ENCODE measurements at regions not wholly inside any gene's neighbourhood (a gene's known extent, or its start where the extent isn't known, plus 50 kb on each side); places are given as distances from the start of the nearest gene placed in this dataset.
A peak's percentile ranks its signal among the peaks of the same experiment; 100 is the strongest.

DNA sequence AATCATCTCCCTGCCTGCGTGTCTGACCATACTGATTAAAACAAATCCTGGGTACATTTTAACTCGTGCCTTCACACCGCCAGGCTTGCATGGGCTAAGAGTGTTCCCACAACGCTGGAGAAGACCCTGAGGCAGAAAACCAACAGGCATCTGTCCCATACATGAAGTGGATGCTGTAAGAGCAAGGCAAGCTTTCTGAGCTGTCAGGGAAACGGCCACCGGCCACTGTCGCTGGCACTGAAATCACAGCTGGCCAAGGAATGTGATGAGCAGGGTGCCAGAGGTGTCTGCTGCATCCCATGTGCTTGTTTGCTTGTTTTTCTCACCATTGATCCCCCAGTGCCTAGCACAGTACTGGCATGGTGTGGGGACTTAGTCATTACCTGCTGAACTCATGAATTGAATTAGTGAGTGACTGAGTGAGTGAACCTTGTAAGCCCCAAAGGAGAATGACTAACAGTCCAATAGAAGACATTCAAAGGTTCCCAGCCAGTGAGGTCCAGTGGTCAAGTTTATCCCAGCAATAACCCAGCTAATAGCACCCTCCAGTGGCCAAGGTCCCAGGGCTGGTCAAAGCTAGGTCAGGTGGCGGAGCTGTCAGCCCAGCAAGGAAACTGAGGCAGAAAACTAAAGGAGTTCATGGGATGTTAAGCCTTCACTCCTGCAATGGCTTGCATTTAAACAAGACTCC, 92.7 kb upstream of the CDH5 start:
- peak in 1 of 2 experiments; percentile 31 for DNase-seq (ENCODE audit: low spot score in 2 of 2, unreplicated experiment in 2 of 2)
- TF ChIP-seq, protein P1, sequence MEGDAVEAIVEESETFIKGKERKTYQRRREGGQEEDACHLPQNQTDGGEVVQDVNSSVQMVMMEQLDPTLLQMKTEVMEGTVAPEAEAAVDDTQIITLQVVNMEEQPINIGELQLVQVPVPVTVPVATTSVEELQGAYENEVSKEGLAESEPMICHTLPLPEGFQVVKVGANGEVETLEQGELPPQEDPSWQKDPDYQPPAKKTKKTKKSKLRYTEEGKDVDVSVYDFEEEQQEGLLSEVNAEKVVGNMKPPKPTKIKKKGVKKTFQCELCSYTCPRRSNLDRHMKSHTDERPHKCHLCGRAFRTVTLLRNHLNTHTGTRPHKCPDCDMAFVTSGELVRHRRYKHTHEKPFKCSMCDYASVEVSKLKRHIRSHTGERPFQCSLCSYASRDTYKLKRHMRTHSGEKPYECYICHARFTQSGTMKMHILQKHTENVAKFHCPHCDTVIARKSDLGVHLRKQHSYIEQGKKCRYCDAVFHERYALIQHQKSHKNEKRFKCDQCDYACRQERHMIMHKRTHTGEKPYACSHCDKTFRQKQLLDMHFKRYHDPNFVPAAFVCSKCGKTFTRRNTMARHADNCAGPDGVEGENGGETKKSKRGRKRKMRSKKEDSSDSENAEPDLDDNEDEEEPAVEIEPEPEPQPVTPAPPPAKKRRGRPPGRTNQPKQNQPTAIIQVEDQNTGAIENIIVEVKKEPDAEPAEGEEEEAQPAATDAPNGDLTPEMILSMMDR (IDR thresholded peaks at IDR 0.05; ENCODE audit: unreplicated experiment): no peak
- no peak overlapping the region for H3K27ac Mint-ChIP-seq
- peaks cover 5% of the 10 kb centered on the region for H3K36me3 Mint-ChIP-seq
- H3K4me1 Mint-ChIP-seq: peaks cover 19% of the 10 kb centered on the region
- H3K27me3 Mint-ChIP-seq (ENCODE audit: low read depth): peaks cover 20% of the 10 kb centered on the region
- peaks cover 14% of the 10 kb centered on the region for H3K9me3 Mint-ChIP-seq
- no peak overlapping the region for H3K4me3 Mint-ChIP-seq

DNA sequence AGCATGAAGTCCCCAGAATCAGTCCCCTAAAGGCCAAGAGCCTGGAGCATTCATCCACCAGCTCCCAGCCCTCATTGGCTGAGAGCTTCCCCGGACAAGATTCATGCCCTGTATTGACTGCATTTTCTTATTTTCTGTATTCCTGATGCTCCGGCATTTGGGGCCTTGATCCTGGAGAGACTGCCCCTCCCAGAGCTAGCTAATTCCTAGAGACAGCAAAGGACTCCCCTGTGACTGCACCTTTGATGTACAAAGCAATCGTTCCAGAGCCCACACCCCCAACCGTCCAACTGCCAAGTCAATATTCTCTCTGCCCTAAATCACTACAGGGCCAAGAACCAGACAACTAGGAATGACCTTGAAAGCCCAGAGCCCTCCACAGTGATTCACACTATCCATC, 93.4 kb upstream of the CDH5 start:
- peak in 1 of 2 experiments; percentile 33 for DNase-seq (ENCODE audit: low spot score in 2 of 2, unreplicated experiment in 2 of 2)

DNA sequence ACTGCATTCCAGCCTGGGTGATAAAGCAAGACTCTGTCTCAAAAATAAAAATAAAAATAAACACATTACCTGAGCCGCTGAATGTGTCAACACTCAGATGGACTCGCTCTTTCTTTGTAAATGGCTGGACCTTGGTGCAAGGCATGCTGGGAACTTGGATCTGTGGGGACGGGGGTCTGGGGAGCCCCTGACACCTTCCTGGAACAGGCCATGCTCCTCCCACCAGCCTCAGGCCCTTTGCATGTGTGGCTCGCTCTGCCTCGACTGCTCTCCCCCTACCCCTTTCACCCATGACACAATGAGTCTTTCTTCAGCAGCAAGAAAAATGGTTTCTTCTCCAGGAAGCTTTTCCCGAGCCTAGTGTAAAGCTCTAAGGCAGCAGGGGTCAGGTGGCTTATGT, 94.0 kb upstream of the CDH5 start:
- Mint-ChIP-seq H3K27ac (no peak overlapping the region), H3K4me3 (no peak overlapping the region), H3K4me1 (peaks cover 29% of the 10 kb centered on the region), H3K36me3 (peaks cover 5% of the 10 kb centered on the region), H3K9me3 (peaks cover 10% of the 10 kb centered on the region), H3K27me3 (ENCODE audit: low read depth) (peaks cover 20% of the 10 kb centered on the region)
- peak in 1 of 2 experiments; percentile 25 for DNase-seq (ENCODE audit: low spot score in 2 of 2, unreplicated experiment in 2 of 2)
- TF ChIP-seq, protein P1 (IDR thresholded peaks at IDR 0.05; ENCODE audit: unreplicated experiment): no peak

More for the DNA sequence above, 93.4 kb upstream of the CDH5 start:
- TF ChIP-seq, protein P1 (IDR thresholded peaks at IDR 0.05; ENCODE audit: unreplicated experiment): no peak
- Mint-ChIP-seq H3K27ac (no peak overlapping the region), H3K4me3 (no peak overlapping the region), H3K9me3 (peaks cover 10% of the 10 kb centered on the region), H3K4me1 (peaks cover 23% of the 10 kb centered on the region), H3K36me3 (peaks cover 5% of the 10 kb centered on the region), H3K27me3 (ENCODE audit: low read depth) (peaks cover 20% of the 10 kb centered on the region)

DNA sequence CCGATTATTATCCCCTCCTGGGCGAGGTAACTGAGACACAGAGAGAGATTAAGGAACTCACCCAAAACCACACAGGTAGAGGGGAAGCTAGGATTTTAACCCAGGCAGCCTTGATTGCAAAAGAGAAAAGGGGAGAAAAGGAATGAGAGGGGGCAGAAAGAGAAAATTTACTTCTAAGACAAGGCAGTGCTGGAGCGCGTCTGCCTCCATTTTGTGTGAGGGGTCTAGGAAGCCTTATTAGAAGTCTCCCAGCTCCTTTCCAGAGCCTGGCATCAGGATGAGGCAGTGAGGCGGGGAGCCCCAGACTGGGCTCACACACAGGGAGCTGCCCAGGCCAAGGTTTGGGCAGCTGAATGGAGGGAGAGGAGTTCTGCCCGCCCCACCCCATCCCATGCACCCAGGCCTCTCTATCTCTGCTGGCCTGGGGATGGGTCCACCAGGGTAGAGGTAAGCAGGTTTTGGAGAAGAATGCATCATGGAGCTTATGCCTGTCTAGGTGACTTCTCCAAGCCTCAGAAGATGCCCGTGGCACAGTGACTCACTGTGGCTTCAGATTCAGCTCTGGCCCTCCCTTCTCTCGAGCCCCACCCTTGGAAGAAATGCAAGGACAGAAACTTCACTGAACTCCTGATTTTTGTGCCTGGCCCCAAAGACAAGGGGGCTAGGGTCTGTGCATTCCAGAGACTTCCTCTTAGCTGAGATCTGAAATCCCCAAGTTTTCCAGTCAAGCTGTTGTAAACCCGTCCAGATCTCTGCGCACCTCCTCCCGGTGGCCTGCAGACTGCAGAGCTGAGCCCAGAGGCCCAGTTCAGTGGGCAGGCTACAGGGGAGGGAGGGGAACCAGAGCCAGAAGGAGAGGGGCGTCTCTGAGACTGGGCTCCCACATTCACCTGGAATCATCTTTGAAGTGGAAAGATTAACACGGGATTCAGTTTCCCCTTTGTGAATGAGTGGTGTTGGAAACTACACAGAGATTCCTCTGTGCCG, 95.1 kb upstream of the CDH5 start:
- peak in 1 of 2 experiments; percentile 29 for DNase-seq (ENCODE audit: low spot score in 2 of 2, unreplicated experiment in 2 of 2)
- Mint-ChIP-seq H3K4me3 (peak overlapping the region; percentile 18), H3K27me3 (ENCODE audit: low read depth) (peaks cover 20% of the 10 kb centered on the region), H3K36me3 (peaks cover 4% of the 10 kb centered on the region), H3K4me1 (peaks cover 40% of the 10 kb centered on the region), H3K9me3 (peaks cover 8% of the 10 kb centered on the region), H3K27ac (peak overlapping the region; percentile 49)
- TF ChIP-seq, protein P1 (IDR thresholded peaks at IDR 0.05; ENCODE audit: unreplicated experiment): no peak

DNA sequence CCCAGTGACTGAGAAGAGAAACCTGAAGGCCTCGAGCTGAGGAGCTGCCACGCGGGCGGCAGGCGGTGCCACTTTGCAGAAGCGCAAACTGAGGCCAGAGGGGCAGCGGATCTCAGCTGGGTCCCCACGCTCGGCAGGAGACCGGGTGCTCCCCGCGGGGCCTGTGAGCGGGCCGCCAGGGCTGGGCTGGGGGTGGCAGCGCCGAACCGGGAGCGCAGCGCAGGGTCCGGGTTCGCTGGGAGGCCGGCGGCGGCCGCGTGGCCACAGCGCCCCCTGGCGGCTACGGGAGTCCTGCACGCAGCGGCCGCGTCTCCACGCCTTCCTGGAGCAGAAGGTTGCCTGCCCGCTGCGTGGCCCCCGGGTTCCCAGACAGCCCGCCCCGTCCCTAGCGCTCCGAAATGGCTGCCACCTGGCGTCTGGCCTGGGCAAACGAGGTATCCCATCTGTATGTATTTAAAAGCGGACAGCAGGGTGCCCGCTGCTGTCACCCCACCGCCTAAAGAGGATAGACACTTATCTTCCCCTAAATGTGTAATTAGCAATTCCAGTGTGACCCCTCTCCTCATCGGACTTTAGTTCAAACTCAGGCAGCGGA, 96.1 kb upstream of the CDH5 start:
- H3K36me3 Mint-ChIP-seq: no peaks in the 10 kb centered on the region
- TF ChIP-seq, protein P1 (IDR thresholded peaks at IDR 0.05; ENCODE audit: unreplicated experiment): peak; percentile 98
- H3K4me1 Mint-ChIP-seq: peaks cover 46% of the 10 kb centered on the region
- peak overlapping the region; percentile 18 for H3K4me3 Mint-ChIP-seq
- H3K9me3 Mint-ChIP-seq: no peaks in the 10 kb centered on the region
- peaks cover 20% of the 10 kb centered on the region for H3K27me3 Mint-ChIP-seq (ENCODE audit: low read depth)
- peak; percentile 71 to 93 for DNase-seq (ENCODE audit: low spot score in 2 of 2, unreplicated experiment in 2 of 2)
- peak overlapping the region; percentile 44 for H3K27ac Mint-ChIP-seq

All from mesothelial cell of epicardium (in vitro differentiated cells).